ENCODE measurements at regions not wholly inside any gene's neighbourhood (a gene's known extent, or its start where the extent isn't known, plus 50 kb on each side); places are given as distances from the start of the nearest gene placed in this dataset.
"Not testable (repeated sequence)": the region's sequence is repeated elsewhere in the genome, so short reads cannot be mapped to it uniquely, and the experiment has no call there.

- no peak for FAIRE-seq
- H3K36me3 ChIP-seq (ENCODE audit: control insufficient read depth in 3 of 3, insufficient read depth in 2 of 3, low read depth in 1 of 3, low read length in 3 of 3): no peaks in the 10 kb centered on the region
- WGBS, 3 donors: 41 to 74% (median 57%) methylated on average over 2 of the region's 2 CpGs
Measured at GRCh38 chr3:135419155-135419554, 546.4 kb upstream of the PPP2R3A start.

GRCh38 chr3:135426508-135426907, 539.0 kb upstream of the PPP2R3A start:
- 93 to 95% (median 94%) methylated on average over 2 of the region's 2 CpGs for WGBS, 3 donors
- Histone ChIP-seq H3K27ac (ENCODE audit: low read depth in 1 of 3, low read length in 2 of 3) (no peak overlapping the region), H3K4me1 (ENCODE audit: control insufficient read depth in 3 of 3, insufficient read depth in 2 of 3, low read depth in 1 of 3, low read length in 2 of 3) (no peaks in the 10 kb centered on the region), H3K36me3 (ENCODE audit: control insufficient read depth in 3 of 3, insufficient read depth in 2 of 3, low read depth in 1 of 3, low read length in 3 of 3) (no peaks in the 10 kb centered on the region), H3K4me3 (ENCODE audit: low read depth in 1 of 3, low read length in 3 of 3) (no peak overlapping the region), H3K9me3 (ENCODE audit: control insufficient read depth in 2 of 2, insufficient read depth in 1 of 2, low read depth in 1 of 2, low read length in 1 of 2) (no peaks in the 10 kb centered on the region), H3K27me3 (ENCODE audit: control insufficient read depth in 3 of 3, insufficient read depth in 3 of 3, low read length in 3 of 3) (no peaks in the 10 kb centered on the region)
- DNase-seq (no peak), FAIRE-seq (no peak)

More at GRCh38 chr3:135419155-135419554, 546.4 kb upstream of the PPP2R3A start:
- no peak overlapping the region for H3K27ac ChIP-seq (ENCODE audit: low read depth in 1 of 3, low read length in 2 of 3)
- no peaks in the 10 kb centered on the region for H3K4me1 ChIP-seq (ENCODE audit: control insufficient read depth in 3 of 3, insufficient read depth in 2 of 3, low read depth in 1 of 3, low read length in 2 of 3)
- no peaks in the 10 kb centered on the region for H3K9me3 ChIP-seq (ENCODE audit: control insufficient read depth in 2 of 2, insufficient read depth in 1 of 2, low read depth in 1 of 2, low read length in 1 of 2)
- no peak for DNase-seq
- H3K27me3 ChIP-seq (ENCODE audit: control insufficient read depth in 3 of 3, insufficient read depth in 3 of 3, low read length in 3 of 3): no peaks in the 10 kb centered on the region
- H3K4me3 ChIP-seq (ENCODE audit: low read depth in 1 of 3, low read length in 3 of 3): no peak overlapping the region

GRCh38 chr3:135432402-135432801, 533.1 kb upstream of the PPP2R3A start:
- no peak overlapping the region for H3K4me3 ChIP-seq (ENCODE audit: low read depth in 1 of 3, low read length in 3 of 3)
- no peaks in the 10 kb centered on the region for H3K27me3 ChIP-seq (ENCODE audit: control insufficient read depth in 3 of 3, insufficient read depth in 3 of 3, low read length in 3 of 3)
- H3K9me3 ChIP-seq (ENCODE audit: control insufficient read depth in 2 of 2, insufficient read depth in 1 of 2, low read depth in 1 of 2, low read length in 1 of 2): no peaks in the 10 kb centered on the region
- FAIRE-seq (no peak), DNase-seq (no peak)
- WGBS, 3 donors: 91 to 93% (median 92%) methylated on average over 2 of the region's 2 CpGs
- H3K4me1 ChIP-seq (ENCODE audit: control insufficient read depth in 3 of 3, insufficient read depth in 2 of 3, low read depth in 1 of 3, low read length in 2 of 3): no peaks in the 10 kb centered on the region
- H3K36me3 ChIP-seq (ENCODE audit: control insufficient read depth in 3 of 3, insufficient read depth in 2 of 3, low read depth in 1 of 3, low read length in 3 of 3): no peaks in the 10 kb centered on the region
- no peak overlapping the region for H3K27ac ChIP-seq (ENCODE audit: low read depth in 1 of 3, low read length in 2 of 3)

- 64 to 79% (median 72%) methylated on average over 14 to 16 of the region's 18 CpGs for WGBS, 3 donors
- not testable (repeated sequence) for H3K27ac ChIP-seq (ENCODE audit: low read depth in 1 of 3, low read length in 2 of 3); FAIRE-seq; H3K36me3 ChIP-seq (ENCODE audit: control insufficient read depth in 3 of 3, insufficient read depth in 2 of 3, low read depth in 1 of 3, low read length in 3 of 3); H3K9me3 ChIP-seq (ENCODE audit: control insufficient read depth in 2 of 2, insufficient read depth in 1 of 2, low read depth in 1 of 2, low read length in 1 of 2); H3K4me1 ChIP-seq (ENCODE audit: control insufficient read depth in 3 of 3, insufficient read depth in 2 of 3, low read depth in 1 of 3, low read length in 2 of 3); DNase-seq; H3K4me3 ChIP-seq (ENCODE audit: low read depth in 1 of 3, low read length in 3 of 3); H3K27me3 ChIP-seq (ENCODE audit: control insufficient read depth in 3 of 3, insufficient read depth in 3 of 3, low read length in 3 of 3)
Measured at GRCh38 chr3:135438889-135439597, 526.5 kb upstream of the PPP2R3A start.

- FAIRE-seq; H3K36me3 ChIP-seq (ENCODE audit: control insufficient read depth in 3 of 3, insufficient read depth in 2 of 3, low read depth in 1 of 3, low read length in 3 of 3); DNase-seq; H3K27ac ChIP-seq (ENCODE audit: low read depth in 1 of 3, low read length in 2 of 3); H3K9me3 ChIP-seq (ENCODE audit: control insufficient read depth in 2 of 2, insufficient read depth in 1 of 2, low read depth in 1 of 2, low read length in 1 of 2); H3K27me3 ChIP-seq (ENCODE audit: control insufficient read depth in 3 of 3, insufficient read depth in 3 of 3, low read length in 3 of 3); H3K4me1 ChIP-seq (ENCODE audit: control insufficient read depth in 3 of 3, insufficient read depth in 2 of 3, low read depth in 1 of 3, low read length in 2 of 3); H3K4me3 ChIP-seq (ENCODE audit: low read depth in 1 of 3, low read length in 3 of 3): not testable (repeated sequence)
- WGBS, 3 donors: 72 to 83% (median 73%) methylated on average over 7 of the region's 7 CpGs
Measured at GRCh38 chr3:135439632-135440031, 525.9 kb upstream of the PPP2R3A start.

- Histone ChIP-seq H3K27ac (ENCODE audit: low read depth in 1 of 3, low read length in 2 of 3) (no peak overlapping the region), H3K4me1 (ENCODE audit: control insufficient read depth in 3 of 3, insufficient read depth in 2 of 3, low read depth in 1 of 3, low read length in 2 of 3) (no peaks in the 10 kb centered on the region), H3K9me3 (ENCODE audit: control insufficient read depth in 2 of 2, insufficient read depth in 1 of 2, low read depth in 1 of 2, low read length in 1 of 2) (no peaks in the 10 kb centered on the region), H3K4me3 (ENCODE audit: low read depth in 1 of 3, low read length in 3 of 3) (no peak overlapping the region), H3K27me3 (ENCODE audit: control insufficient read depth in 3 of 3, insufficient read depth in 3 of 3, low read length in 3 of 3) (no peaks in the 10 kb centered on the region), H3K36me3 (ENCODE audit: control insufficient read depth in 3 of 3, insufficient read depth in 2 of 3, low read depth in 1 of 3, low read length in 3 of 3) (no peaks in the 10 kb centered on the region)
- DNase-seq (no peak), FAIRE-seq (no peak)
Measured at GRCh38 chr3:135440233-135440632, 525.3 kb upstream of the PPP2R3A start.

GRCh38 chr3:135440746-135441145, 524.8 kb upstream of the PPP2R3A start:
- H3K9me3 ChIP-seq (ENCODE audit: control insufficient read depth in 2 of 2, insufficient read depth in 1 of 2, low read depth in 1 of 2, low read length in 1 of 2): no peaks in the 10 kb centered on the region
- no peaks in the 10 kb centered on the region for H3K36me3 ChIP-seq (ENCODE audit: control insufficient read depth in 3 of 3, insufficient read depth in 2 of 3, low read depth in 1 of 3, low read length in 3 of 3)
- DNase-seq: no peak
- FAIRE-seq: no peak
- no peaks in the 10 kb centered on the region for H3K4me1 ChIP-seq (ENCODE audit: control insufficient read depth in 3 of 3, insufficient read depth in 2 of 3, low read depth in 1 of 3, low read length in 2 of 3)
- H3K27ac ChIP-seq (ENCODE audit: low read depth in 1 of 3, low read length in 2 of 3): no peak overlapping the region
- 34 to 39% (median 34%) methylated on average over 4 of the region's 4 CpGs for WGBS, 3 donors
- H3K4me3 ChIP-seq (ENCODE audit: low read depth in 1 of 3, low read length in 3 of 3): no peak overlapping the region
- H3K27me3 ChIP-seq (ENCODE audit: control insufficient read depth in 3 of 3, insufficient read depth in 3 of 3, low read length in 3 of 3): no peaks in the 10 kb centered on the region

- FAIRE-seq (no peak), DNase-seq (no peak)
- H3K27me3 ChIP-seq (ENCODE audit: control insufficient read depth in 3 of 3, insufficient read depth in 3 of 3, low read length in 3 of 3): no peaks in the 10 kb centered on the region
- H3K4me1 ChIP-seq (ENCODE audit: control insufficient read depth in 3 of 3, insufficient read depth in 2 of 3, low read depth in 1 of 3, low read length in 2 of 3): no peaks in the 10 kb centered on the region
- H3K36me3 ChIP-seq (ENCODE audit: control insufficient read depth in 3 of 3, insufficient read depth in 2 of 3, low read depth in 1 of 3, low read length in 3 of 3): no peaks in the 10 kb centered on the region
- no peak overlapping the region for H3K27ac ChIP-seq (ENCODE audit: low read depth in 1 of 3, low read length in 2 of 3)
- no peak overlapping the region for H3K4me3 ChIP-seq (ENCODE audit: low read depth in 1 of 3, low read length in 3 of 3)
- H3K9me3 ChIP-seq (ENCODE audit: control insufficient read depth in 2 of 2, insufficient read depth in 1 of 2, low read depth in 1 of 2, low read length in 1 of 2): no peaks in the 10 kb centered on the region
- 67 to 80% (median 77%) methylated on average over 5 of the region's 5 CpGs for WGBS, 3 donors
Measured at GRCh38 chr3:135444058-135444457, 521.5 kb upstream of the PPP2R3A start.

GRCh38 chr3:135447483-135447882, 518.0 kb upstream of the PPP2R3A start:
- 81 to 88% (median 81%) methylated on average over 3 of the region's 3 CpGs for WGBS, 3 donors
- FAIRE-seq (no peak), DNase-seq (no peak)
- Histone ChIP-seq H3K9me3 (ENCODE audit: control insufficient read depth in 2 of 2, insufficient read depth in 1 of 2, low read depth in 1 of 2, low read length in 1 of 2) (no peaks in the 10 kb centered on the region), H3K4me3 (ENCODE audit: low read depth in 1 of 3, low read length in 3 of 3) (no peak overlapping the region), H3K4me1 (ENCODE audit: control insufficient read depth in 3 of 3, insufficient read depth in 2 of 3, low read depth in 1 of 3, low read length in 2 of 3) (no peaks in the 10 kb centered on the region), H3K27me3 (ENCODE audit: control insufficient read depth in 3 of 3, insufficient read depth in 3 of 3, low read length in 3 of 3) (no peaks in the 10 kb centered on the region), H3K27ac (ENCODE audit: low read depth in 1 of 3, low read length in 2 of 3) (no peak overlapping the region), H3K36me3 (ENCODE audit: control insufficient read depth in 3 of 3, insufficient read depth in 2 of 3, low read depth in 1 of 3, low read length in 3 of 3) (no peaks in the 10 kb centered on the region)

Measured in small intestine (tissue), 7 donors.